Tibial nerve (tissue), 4 donors: ENCODE measurements at regions not wholly inside any gene's neighbourhood (a gene's known extent, or its start where the extent isn't known, plus 50 kb on each side); places are given as distances from the start of the nearest gene placed in this dataset.
"Not testable (repeated sequence)": the region's sequence is repeated elsewhere in the genome, so short reads cannot be mapped to it uniquely, and the experiment has no call there.

Source experiments
- EP300 ChIP-seq, 2 donors: sonication (generic); formaldehyde crosslinking; IDR thresholded peaks; one replicate each; pipeline ENCODE4 v1.6.1; 2017; ENCODE audit warnings: antibody characterized with exemption in 2 of 2, mild to moderate bottlenecking in 1 of 2
- TF ChIP-seq, protein P1 (sequence below), 5 experiments: fragments of 200-600 bp in 3 of 5; fragments of 450-650 bp in 2 of 5; sonication (generic) in 3 of 5; IDR thresholded peaks; one replicate each; pipeline ENCODE4 v1.5.1; 2016 to 2019; ENCODE audit warnings: antibody characterized with exemption in 5 of 5, mild to moderate bottlenecking in 3 of 5, moderate library complexity in 2 of 5

DNA sequence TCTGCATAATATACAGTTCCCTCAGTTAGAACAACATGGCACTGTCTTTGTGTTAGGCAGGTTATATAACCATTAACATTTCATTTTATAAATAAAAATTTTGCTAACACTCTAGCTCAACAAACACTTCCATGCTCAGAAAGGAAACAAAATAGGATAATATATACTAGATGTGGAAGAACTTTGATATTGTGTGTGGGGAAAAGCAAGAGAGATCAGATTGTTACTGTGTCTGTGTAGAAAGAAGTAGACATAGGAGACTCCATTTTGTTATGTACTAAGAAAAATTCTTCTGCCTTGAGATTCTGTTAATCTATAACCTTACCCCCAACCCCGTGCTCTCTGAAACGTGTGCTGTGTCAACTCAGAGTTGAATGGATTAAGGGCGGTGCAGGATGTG lies 111.1 kb upstream of the TRPC6 start:
- TF ChIP-seq, protein P1, sequence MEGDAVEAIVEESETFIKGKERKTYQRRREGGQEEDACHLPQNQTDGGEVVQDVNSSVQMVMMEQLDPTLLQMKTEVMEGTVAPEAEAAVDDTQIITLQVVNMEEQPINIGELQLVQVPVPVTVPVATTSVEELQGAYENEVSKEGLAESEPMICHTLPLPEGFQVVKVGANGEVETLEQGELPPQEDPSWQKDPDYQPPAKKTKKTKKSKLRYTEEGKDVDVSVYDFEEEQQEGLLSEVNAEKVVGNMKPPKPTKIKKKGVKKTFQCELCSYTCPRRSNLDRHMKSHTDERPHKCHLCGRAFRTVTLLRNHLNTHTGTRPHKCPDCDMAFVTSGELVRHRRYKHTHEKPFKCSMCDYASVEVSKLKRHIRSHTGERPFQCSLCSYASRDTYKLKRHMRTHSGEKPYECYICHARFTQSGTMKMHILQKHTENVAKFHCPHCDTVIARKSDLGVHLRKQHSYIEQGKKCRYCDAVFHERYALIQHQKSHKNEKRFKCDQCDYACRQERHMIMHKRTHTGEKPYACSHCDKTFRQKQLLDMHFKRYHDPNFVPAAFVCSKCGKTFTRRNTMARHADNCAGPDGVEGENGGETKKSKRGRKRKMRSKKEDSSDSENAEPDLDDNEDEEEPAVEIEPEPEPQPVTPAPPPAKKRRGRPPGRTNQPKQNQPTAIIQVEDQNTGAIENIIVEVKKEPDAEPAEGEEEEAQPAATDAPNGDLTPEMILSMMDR (IDR thresholded peaks at IDR 0.05), result not testable (repeated sequence)
- TF ChIP-seq EP300 (IDR thresholded peaks at IDR 0.05), result not testable (repeated sequence)
